ENCODE measurements at regions not wholly inside any gene's neighbourhood (a gene's known extent, or its start where the extent isn't known, plus 50 kb on each side); places are given as distances from the start of the nearest gene placed in this dataset.

GRCh38 chr18:76153691-76154090, 341.4 kb downstream of the ZNF516 start:
- ATAC-seq (replicated peaks) (no peak), DNase-seq (no peak)
- Mint-ChIP-seq H3K9me3 (peaks cover 6 to 8% of the 10 kb centered on the region in 2 donors), H3K27me3 (no peaks in the 10 kb centered on the region), H3K27ac (no peak overlapping the region), H3K4me1 (ENCODE audit: low read depth in 2 of 2) (no peaks in the 10 kb centered on the region), H3K4me3 (no peak overlapping the region), H3K36me3 (ENCODE audit: insufficient read depth) (no peaks in the 10 kb centered on the region)

- H3K27ac Mint-ChIP-seq = no peak overlapping the region
- H3K27me3 Mint-ChIP-seq = no peaks in the 10 kb centered on the region
- no peak overlapping the region for H3K4me3 Mint-ChIP-seq
- peaks cover 0 to 4% of the 10 kb centered on the region in 2 donors for H3K9me3 Mint-ChIP-seq
- H3K36me3 Mint-ChIP-seq (ENCODE audit: insufficient read depth) = no peaks in the 10 kb centered on the region
- no peak for DNase-seq
- H3K4me1 Mint-ChIP-seq (ENCODE audit: low read depth in 2 of 2) = no peaks in the 10 kb centered on the region
- ATAC-seq (replicated peaks) = no peak
Measured at GRCh38 chr18:76149734-76150133, 345.3 kb downstream of the ZNF516 start.

- Mint-ChIP-seq H3K27me3 (no peaks in the 10 kb centered on the region), H3K4me1 (ENCODE audit: low read depth in 2 of 2) (no peaks in the 10 kb centered on the region), H3K27ac (no peak overlapping the region), H3K36me3 (ENCODE audit: insufficient read depth) (no peaks in the 10 kb centered on the region), H3K9me3 (peaks cover 0 to 4% of the 10 kb centered on the region in 2 donors), H3K4me3 (no peak overlapping the region)
- ATAC-seq (replicated peaks) = no peak
- no peak for DNase-seq
Measured at GRCh38 chr18:76149284-76149683, 345.8 kb downstream of the ZNF516 start.

- DNase-seq = no peak
- no peaks in the 10 kb centered on the region for H3K36me3 Mint-ChIP-seq (ENCODE audit: insufficient read depth)
- no peak overlapping the region for H3K27ac Mint-ChIP-seq
- no peaks in the 10 kb centered on the region for H3K27me3 Mint-ChIP-seq
- no peaks in the 10 kb centered on the region for H3K9me3 Mint-ChIP-seq
- no peaks in the 10 kb centered on the region for H3K4me1 Mint-ChIP-seq (ENCODE audit: low read depth in 2 of 2)
- no peak overlapping the region for H3K4me3 Mint-ChIP-seq
- ATAC-seq (replicated peaks) = no peak
Measured at GRCh38 chr18:76145521-76146376, 349.3 kb downstream of the ZNF516 start.

- no peaks in the 10 kb centered on the region for H3K4me1 Mint-ChIP-seq (ENCODE audit: low read depth in 2 of 2)
- no peaks in the 10 kb centered on the region for H3K36me3 Mint-ChIP-seq (ENCODE audit: insufficient read depth)
- no peak overlapping the region for H3K4me3 Mint-ChIP-seq
- ATAC-seq (replicated peaks) = no peak
- DNase-seq = no peak
- H3K9me3 Mint-ChIP-seq = no peaks in the 10 kb centered on the region
- H3K27me3 Mint-ChIP-seq = no peaks in the 10 kb centered on the region
- H3K27ac Mint-ChIP-seq = no peak overlapping the region
Measured at GRCh38 chr18:76144844-76145243, 350.2 kb downstream of the ZNF516 start.

- H3K27ac Mint-ChIP-seq = no peak overlapping the region
- H3K36me3 Mint-ChIP-seq (ENCODE audit: insufficient read depth) = no peaks in the 10 kb centered on the region
- H3K4me3 Mint-ChIP-seq = no peak overlapping the region
- ATAC-seq (replicated peaks) = no peak
- no peaks in the 10 kb centered on the region for H3K9me3 Mint-ChIP-seq
- DNase-seq = no peak
- H3K4me1 Mint-ChIP-seq (ENCODE audit: low read depth in 2 of 2) = no peaks in the 10 kb centered on the region
- H3K27me3 Mint-ChIP-seq = no peaks in the 10 kb centered on the region
Measured at GRCh38 chr18:76142611-76143010, 352.4 kb downstream of the ZNF516 start.

GRCh38 chr18:76139844-76140243, 355.2 kb downstream of the ZNF516 start:
- no peaks in the 10 kb centered on the region for H3K36me3 Mint-ChIP-seq (ENCODE audit: insufficient read depth)
- DNase-seq = no peak
- ATAC-seq (replicated peaks) = no peak
- H3K4me3 Mint-ChIP-seq = no peak overlapping the region
- H3K27ac Mint-ChIP-seq = no peak overlapping the region
- H3K27me3 Mint-ChIP-seq = no peaks in the 10 kb centered on the region
- no peaks in the 10 kb centered on the region for H3K4me1 Mint-ChIP-seq (ENCODE audit: low read depth in 2 of 2)
- peaks cover 0 to 2% of the 10 kb centered on the region in 2 donors for H3K9me3 Mint-ChIP-seq

GRCh38 chr18:76137216-76137615, 357.8 kb downstream of the ZNF516 start:
- Mint-ChIP-seq H3K4me1 (ENCODE audit: low read depth in 2 of 2) (no peaks in the 10 kb centered on the region), H3K9me3 (peaks cover 7 to 8% of the 10 kb centered on the region in 2 donors), H3K27ac (no peak overlapping the region)

GRCh38 chr18:76136701-76137100, 358.3 kb downstream of the ZNF516 start:
- Mint-ChIP-seq H3K27me3 (no peaks in the 10 kb centered on the region), H3K9me3 (peaks cover 7 to 8% of the 10 kb centered on the region in 2 donors), H3K4me3 (no peak overlapping the region), H3K27ac (no peak overlapping the region), H3K36me3 (ENCODE audit: insufficient read depth) (no peaks in the 10 kb centered on the region), H3K4me1 (ENCODE audit: low read depth in 2 of 2) (no peaks in the 10 kb centered on the region)
- ATAC-seq (replicated peaks) (no peak), DNase-seq (no peak)

More at GRCh38 chr18:76137216-76137615, 357.8 kb downstream of the ZNF516 start:
- no peak for DNase-seq
- Mint-ChIP-seq H3K36me3 (ENCODE audit: insufficient read depth) (no peaks in the 10 kb centered on the region), H3K27me3 (no peaks in the 10 kb centered on the region), H3K4me3 (no peak overlapping the region)
- ATAC-seq (replicated peaks) = no peak

GRCh38 chr18:76134628-76135027, 360.4 kb downstream of the ZNF516 start:
- H3K27me3 Mint-ChIP-seq = no peaks in the 10 kb centered on the region
- H3K4me3 Mint-ChIP-seq = no peak overlapping the region
- no peaks in the 10 kb centered on the region for H3K36me3 Mint-ChIP-seq (ENCODE audit: insufficient read depth)
- peaks cover 7 to 17% of the 10 kb centered on the region in 2 donors for H3K9me3 Mint-ChIP-seq
- no peak for ATAC-seq (replicated peaks)
- no peaks in the 10 kb centered on the region for H3K4me1 Mint-ChIP-seq (ENCODE audit: low read depth in 2 of 2)
- no peak for DNase-seq
- no peak overlapping the region for H3K27ac Mint-ChIP-seq

- ATAC-seq (replicated peaks) (no peak), DNase-seq (no peak)
- no peak overlapping the region for H3K27ac Mint-ChIP-seq
- H3K27me3 Mint-ChIP-seq = no peaks in the 10 kb centered on the region
- no peaks in the 10 kb centered on the region for H3K4me1 Mint-ChIP-seq (ENCODE audit: low read depth in 2 of 2)
- H3K4me3 Mint-ChIP-seq = no peak overlapping the region
- peaks cover 7 to 17% of the 10 kb centered on the region in 2 donors for H3K9me3 Mint-ChIP-seq
- no peaks in the 10 kb centered on the region for H3K36me3 Mint-ChIP-seq (ENCODE audit: insufficient read depth)
Measured at GRCh38 chr18:76133873-76134272, 361.2 kb downstream of the ZNF516 start.

GRCh38 chr18:76131738-76132137, 363.3 kb downstream of the ZNF516 start:
- DNase-seq (no peak), ATAC-seq (replicated peaks) (no peak)
- no peak overlapping the region for H3K4me3 Mint-ChIP-seq
- no peak overlapping the region for H3K27ac Mint-ChIP-seq
- no peaks in the 10 kb centered on the region for H3K4me1 Mint-ChIP-seq (ENCODE audit: low read depth in 2 of 2)
- H3K27me3 Mint-ChIP-seq = no peaks in the 10 kb centered on the region
- H3K36me3 Mint-ChIP-seq (ENCODE audit: insufficient read depth) = no peaks in the 10 kb centered on the region
- H3K9me3 Mint-ChIP-seq = peaks cover 7 to 17% of the 10 kb centered on the region in 2 donors

GRCh38 chr18:76130845-76131244, 364.2 kb downstream of the ZNF516 start:
- no peaks in the 10 kb centered on the region for H3K27me3 Mint-ChIP-seq
- no peaks in the 10 kb centered on the region for H3K4me1 Mint-ChIP-seq (ENCODE audit: low read depth in 2 of 2)
- peaks cover 7 to 17% of the 10 kb centered on the region in 2 donors for H3K9me3 Mint-ChIP-seq
- no peaks in the 10 kb centered on the region for H3K36me3 Mint-ChIP-seq (ENCODE audit: insufficient read depth)
- no peak for ATAC-seq (replicated peaks)
- no peak overlapping the region for H3K4me3 Mint-ChIP-seq
- H3K27ac Mint-ChIP-seq = no peak overlapping the region
- DNase-seq = no peak

GRCh38 chr18:76126327-76126726, 368.7 kb downstream of the ZNF516 start:
- Mint-ChIP-seq H3K27me3 (no peaks in the 10 kb centered on the region), H3K4me3 (no peak overlapping the region), H3K36me3 (ENCODE audit: insufficient read depth) (no peaks in the 10 kb centered on the region), H3K4me1 (ENCODE audit: low read depth in 2 of 2) (no peaks in the 10 kb centered on the region), H3K27ac (no peak overlapping the region), H3K9me3 (peaks cover 3 to 5% of the 10 kb centered on the region in 2 donors)
- ATAC-seq (replicated peaks) (no peak), DNase-seq (no peak)

Measured in effector memory CD8-positive, alpha-beta T cell (primary cell).